ENCODE measurements at regions not wholly inside any gene's neighbourhood (a gene's known extent, or its start where the extent isn't known, plus 50 kb on each side); places are given as distances from the start of the nearest gene placed in this dataset.

DNA sequence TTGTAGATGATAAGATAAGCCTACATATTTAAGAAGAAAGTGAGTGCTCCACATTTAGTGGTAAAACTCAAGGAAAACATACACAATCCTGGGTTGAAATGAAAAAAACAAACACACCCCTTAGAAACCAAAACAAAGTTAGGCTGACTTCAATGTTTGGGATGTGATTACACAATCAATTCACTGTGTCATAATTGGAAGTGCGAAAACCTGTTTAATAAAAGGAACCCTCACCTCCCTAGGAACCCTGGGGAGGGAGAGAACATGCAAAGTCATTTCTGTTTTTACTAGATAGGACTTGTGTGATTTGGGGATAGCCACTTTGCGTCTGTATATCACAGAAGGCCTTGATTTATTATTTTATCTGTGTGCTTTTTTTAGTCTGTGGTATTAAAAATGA, 275.0 kb downstream of the NFKBIZ start:
- DNase-seq (ENCODE audit: low read depth, low spot score), result no peak
- Histone ChIP-seq H3K4me1 (ENCODE audit: control insufficient read depth in 1 of 2, insufficient read depth in 2 of 2, low read length in 2 of 2) (no peaks in the 10 kb centered on the region), H2AFZ (ENCODE audit: low read depth, low read length, poor library complexity, severe bottlenecking) (no peak overlapping the region), H3K9ac (ENCODE audit: low read length) (no peak overlapping the region), H4K20me1 (ENCODE audit: insufficient read depth) (no peaks in the 10 kb centered on the region), H3K36me3 (ENCODE audit: control insufficient read depth in 1 of 2, insufficient read depth in 2 of 2, low read length in 2 of 2) (no peaks in the 10 kb centered on the region), H3K79me2 (ENCODE audit: insufficient read depth, low read length) (no peaks in the 10 kb centered on the region), H3K27me3 (ENCODE audit: insufficient read depth, low read length) (no peaks in the 10 kb centered on the region), H3K4me2 (ENCODE audit: low read length) (no peak overlapping the region), H3K9me3 (ENCODE audit: control insufficient read depth in 1 of 2, insufficient read depth in 1 of 2, low read depth in 1 of 2, low read length in 2 of 2) (no peaks in the 10 kb centered on the region), H3K27ac (ENCODE audit: low read depth, low read length) (no peak overlapping the region), H3K9me2 (ENCODE audit: insufficient read depth) (0 out of 2 replicates have a peak, but pooled peaks cover 2% of the 10 kb centered on the region), H3K4me3 (replicated peaks in 1 of 2; ENCODE audit: low read depth in 1 of 2, low read length in 2 of 2) (no peak overlapping the region)
- BruUV-seq (replicated peaks), result no TSS peak
- ChIA-PET POLR2A (no interaction called here), RAD21 (ENCODE audit: low non-redundant PET in 1 of 2, low total read pairs in 2 of 2, uncharacterized antibody in 2 of 2, unreplicated experiment in 2 of 2) (no interaction called here), CTCF (no interaction called here)
- no peak for ATAC-seq
- intact Hi-C loops (cut with micrococcal nuclease), result no loop called here
- TF ChIP-seq ZFX (IDR thresholded peaks at IDR 0.05) (no peak), SRF (IDR thresholded peaks at IDR 0.05; ENCODE audit: low read depth) (no peak), POLR2AphosphoS5 (IDR thresholded peaks at IDR 0.05; ENCODE audit: low read depth, low read length) (no peak), CEBPB (IDR thresholded peaks at IDR 0.05; ENCODE audit: low read depth) (no peak)
- TF ChIP-seq, protein P1, sequence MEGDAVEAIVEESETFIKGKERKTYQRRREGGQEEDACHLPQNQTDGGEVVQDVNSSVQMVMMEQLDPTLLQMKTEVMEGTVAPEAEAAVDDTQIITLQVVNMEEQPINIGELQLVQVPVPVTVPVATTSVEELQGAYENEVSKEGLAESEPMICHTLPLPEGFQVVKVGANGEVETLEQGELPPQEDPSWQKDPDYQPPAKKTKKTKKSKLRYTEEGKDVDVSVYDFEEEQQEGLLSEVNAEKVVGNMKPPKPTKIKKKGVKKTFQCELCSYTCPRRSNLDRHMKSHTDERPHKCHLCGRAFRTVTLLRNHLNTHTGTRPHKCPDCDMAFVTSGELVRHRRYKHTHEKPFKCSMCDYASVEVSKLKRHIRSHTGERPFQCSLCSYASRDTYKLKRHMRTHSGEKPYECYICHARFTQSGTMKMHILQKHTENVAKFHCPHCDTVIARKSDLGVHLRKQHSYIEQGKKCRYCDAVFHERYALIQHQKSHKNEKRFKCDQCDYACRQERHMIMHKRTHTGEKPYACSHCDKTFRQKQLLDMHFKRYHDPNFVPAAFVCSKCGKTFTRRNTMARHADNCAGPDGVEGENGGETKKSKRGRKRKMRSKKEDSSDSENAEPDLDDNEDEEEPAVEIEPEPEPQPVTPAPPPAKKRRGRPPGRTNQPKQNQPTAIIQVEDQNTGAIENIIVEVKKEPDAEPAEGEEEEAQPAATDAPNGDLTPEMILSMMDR (IDR thresholded peaks at IDR 0.05 in 2 of 3, conservative IDR thresholded peaks at IDR 0.05 in 1 of 3; ENCODE audit: borderline replicate concordance in 1 of 3, insufficient read depth in 1 of 3, low read depth in 2 of 3, low read length in 2 of 3), result no peak
- TF ChIP-seq, protein P2, sequence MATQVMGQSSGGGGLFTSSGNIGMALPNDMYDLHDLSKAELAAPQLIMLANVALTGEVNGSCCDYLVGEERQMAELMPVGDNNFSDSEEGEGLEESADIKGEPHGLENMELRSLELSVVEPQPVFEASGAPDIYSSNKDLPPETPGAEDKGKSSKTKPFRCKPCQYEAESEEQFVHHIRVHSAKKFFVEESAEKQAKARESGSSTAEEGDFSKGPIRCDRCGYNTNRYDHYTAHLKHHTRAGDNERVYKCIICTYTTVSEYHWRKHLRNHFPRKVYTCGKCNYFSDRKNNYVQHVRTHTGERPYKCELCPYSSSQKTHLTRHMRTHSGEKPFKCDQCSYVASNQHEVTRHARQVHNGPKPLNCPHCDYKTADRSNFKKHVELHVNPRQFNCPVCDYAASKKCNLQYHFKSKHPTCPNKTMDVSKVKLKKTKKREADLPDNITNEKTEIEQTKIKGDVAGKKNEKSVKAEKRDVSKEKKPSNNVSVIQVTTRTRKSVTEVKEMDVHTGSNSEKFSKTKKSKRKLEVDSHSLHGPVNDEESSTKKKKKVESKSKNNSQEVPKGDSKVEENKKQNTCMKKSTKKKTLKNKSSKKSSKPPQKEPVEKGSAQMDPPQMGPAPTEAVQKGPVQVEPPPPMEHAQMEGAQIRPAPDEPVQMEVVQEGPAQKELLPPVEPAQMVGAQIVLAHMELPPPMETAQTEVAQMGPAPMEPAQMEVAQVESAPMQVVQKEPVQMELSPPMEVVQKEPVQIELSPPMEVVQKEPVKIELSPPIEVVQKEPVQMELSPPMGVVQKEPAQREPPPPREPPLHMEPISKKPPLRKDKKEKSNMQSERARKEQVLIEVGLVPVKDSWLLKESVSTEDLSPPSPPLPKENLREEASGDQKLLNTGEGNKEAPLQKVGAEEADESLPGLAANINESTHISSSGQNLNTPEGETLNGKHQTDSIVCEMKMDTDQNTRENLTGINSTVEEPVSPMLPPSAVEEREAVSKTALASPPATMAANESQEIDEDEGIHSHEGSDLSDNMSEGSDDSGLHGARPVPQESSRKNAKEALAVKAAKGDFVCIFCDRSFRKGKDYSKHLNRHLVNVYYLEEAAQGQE (IDR thresholded peaks at IDR 0.05; ENCODE audit: low read depth), result no peak

Data from HCT116 (cell line).